Fibroblast of the conjunctiva (primary cell): ENCODE measurements at regions not wholly inside any gene's neighbourhood (a gene's known extent, or its start where the extent isn't known, plus 50 kb on each side); places are given as distances from the start of the nearest gene placed in this dataset.
A peak's percentile ranks its signal among the peaks of the same experiment; 100 is the strongest.

Source experiments
- DNase-seq: peaks from one replicate; pipeline ENCODE4 v3.0.0-alpha.2; 2010; ENCODE audit warnings: low read depth

GRCh38 chr11:28417601-28418323 lies 309.6 kb downstream of the METTL15 start:
- no peak for DNase-seq

- DNase-seq: no peak
Measured at GRCh38 chr11:28412029-28412428, 303.8 kb downstream of the METTL15 start.

GRCh38 chr11:28401446-28401845 lies 293.3 kb downstream of the METTL15 start:
- no peak for DNase-seq

GRCh38 chr11:28400331-28401100 lies 292.3 kb downstream of the METTL15 start:
- no peak for DNase-seq

GRCh38 chr11:28393348-28393747 lies 285.2 kb downstream of the METTL15 start:
- no peak for DNase-seq

- peak; percentile 70 for DNase-seq
Measured at GRCh38 chr11:28384418-28384817, 276.2 kb downstream of the METTL15 start.

- DNase-seq: no peak
Measured at GRCh38 chr11:28383456-28383855, 275.3 kb downstream of the METTL15 start.
